PC-9 (cell line): ENCODE measurements at regions not wholly inside any gene's neighbourhood (a gene's known extent, or its start where the extent isn't known, plus 50 kb on each side); places are given as distances from the start of the nearest gene placed in this dataset.

ENCODE experiments used
- EZH2 ChIP-seq: fragments of 200-600 bp; sonication (generic); IDR thresholded peaks from 2 replicates; pipeline ENCODE4 v1.8.0; 2017; ENCODE audit warnings: antibody characterized with exemption, low read depth
- TF ChIP-seq, protein P1 (sequence below): fragments of 200-600 bp; sonication (generic); conservative IDR thresholded peaks from 2 replicates; pipeline ENCODE4 v1.6.1; 2017; ENCODE audit warnings: mixed run types, antibody characterized with exemption, mild to moderate bottlenecking, moderate library complexity

DNA sequence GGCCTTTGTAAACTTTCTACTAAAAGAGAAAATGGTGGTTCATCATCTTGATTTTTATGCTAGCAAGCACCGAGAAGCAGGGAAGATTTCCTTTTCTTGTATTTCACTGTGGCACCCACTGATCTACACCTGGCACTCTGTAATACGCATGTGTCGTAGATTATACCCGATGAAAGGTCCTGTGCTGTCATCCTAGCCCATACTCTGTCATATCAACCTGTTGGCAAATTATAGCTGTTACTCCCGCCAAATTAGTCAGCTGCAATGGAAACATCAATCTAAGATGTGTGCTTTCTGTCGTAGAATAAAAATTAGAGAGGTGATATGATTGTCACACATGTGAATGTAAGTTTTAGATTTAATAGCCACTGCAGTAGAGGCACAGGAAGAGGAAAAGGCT, 263.4 kb upstream of the PITX2 start:
- TF ChIP-seq, protein P1, sequence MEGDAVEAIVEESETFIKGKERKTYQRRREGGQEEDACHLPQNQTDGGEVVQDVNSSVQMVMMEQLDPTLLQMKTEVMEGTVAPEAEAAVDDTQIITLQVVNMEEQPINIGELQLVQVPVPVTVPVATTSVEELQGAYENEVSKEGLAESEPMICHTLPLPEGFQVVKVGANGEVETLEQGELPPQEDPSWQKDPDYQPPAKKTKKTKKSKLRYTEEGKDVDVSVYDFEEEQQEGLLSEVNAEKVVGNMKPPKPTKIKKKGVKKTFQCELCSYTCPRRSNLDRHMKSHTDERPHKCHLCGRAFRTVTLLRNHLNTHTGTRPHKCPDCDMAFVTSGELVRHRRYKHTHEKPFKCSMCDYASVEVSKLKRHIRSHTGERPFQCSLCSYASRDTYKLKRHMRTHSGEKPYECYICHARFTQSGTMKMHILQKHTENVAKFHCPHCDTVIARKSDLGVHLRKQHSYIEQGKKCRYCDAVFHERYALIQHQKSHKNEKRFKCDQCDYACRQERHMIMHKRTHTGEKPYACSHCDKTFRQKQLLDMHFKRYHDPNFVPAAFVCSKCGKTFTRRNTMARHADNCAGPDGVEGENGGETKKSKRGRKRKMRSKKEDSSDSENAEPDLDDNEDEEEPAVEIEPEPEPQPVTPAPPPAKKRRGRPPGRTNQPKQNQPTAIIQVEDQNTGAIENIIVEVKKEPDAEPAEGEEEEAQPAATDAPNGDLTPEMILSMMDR = no peak
- no peak for TF ChIP-seq EZH2
